ENCODE measurements at regions not wholly inside any gene's neighbourhood (a gene's known extent, or its start where the extent isn't known, plus 50 kb on each side); places are given as distances from the start of the nearest gene placed in this dataset.

GRCh38 chr10:43816351-43817321 is 168.0 kb upstream of the ZNF32 start:
- no peak for TF ChIP-seq CTCF (conservative IDR thresholded peaks at IDR 0.05 in 1 of 2, IDR thresholded peaks at IDR 0.05 in 1 of 2; ENCODE audit: extremely low read depth in 1 of 2, insufficient read depth in 1 of 2, low read depth in 1 of 2, low read length in 2 of 2)
- TF ChIP-seq EZH2 (IDR thresholded peaks at IDR 0.05; ENCODE audit: borderline replicate concordance, low read length): no peak
